Islet of Langerhans (tissue), 1 donor: ENCODE measurements at regions not wholly inside any gene's neighbourhood (a gene's known extent, or its start where the extent isn't known, plus 50 kb on each side); places are given as distances from the start of the nearest gene placed in this dataset.

Source experiments
- FAIRE-seq: peaks from one replicate; lab custom pipeline; 2011; peaks lifted over from hg19 to GRCh38; lab: Jason Lieb, UNC

- FAIRE-seq, result no peak
These were observed 57.2 kb upstream of the ACVR1 start for GRCh38 chr2:157933160-157933920.

GRCh38 chr2:157932480-157933159 is 56.5 kb upstream of the ACVR1 start:
- no peak for FAIRE-seq

GRCh38 chr2:157931542-157931941 is 55.4 kb upstream of the ACVR1 start:
- no peak for FAIRE-seq

- FAIRE-seq, result no peak
These were observed 54.6 kb upstream of the ACVR1 start for GRCh38 chr2:157930728-157931127.

GRCh38 chr2:157929871-157930667 is 53.9 kb upstream of the ACVR1 start:
- no peak for FAIRE-seq

- FAIRE-seq, result no peak
These were observed 52.2 kb upstream of the ACVR1 start for GRCh38 chr2:157928372-157928771.

GRCh38 chr2:157927155-157927554 is 51.0 kb upstream of the ACVR1 start:
- no peak for FAIRE-seq
